HG03159 (cell line): ENCODE measurements at regions not wholly inside any gene's neighbourhood (a gene's known extent, or its start where the extent isn't known, plus 50 kb on each side); places are given as distances from the start of the nearest gene placed in this dataset.

Experiments used
- ATAC-seq: cut with Tn5 transposase; IDR thresholded peaks from one replicate; pipeline ENCODE4 v1.9.1; 2021; ENCODE audit warnings: mild to moderate bottlenecking, moderate library complexity; ENCODE audit not compliant: unreplicated experiment

DNA sequence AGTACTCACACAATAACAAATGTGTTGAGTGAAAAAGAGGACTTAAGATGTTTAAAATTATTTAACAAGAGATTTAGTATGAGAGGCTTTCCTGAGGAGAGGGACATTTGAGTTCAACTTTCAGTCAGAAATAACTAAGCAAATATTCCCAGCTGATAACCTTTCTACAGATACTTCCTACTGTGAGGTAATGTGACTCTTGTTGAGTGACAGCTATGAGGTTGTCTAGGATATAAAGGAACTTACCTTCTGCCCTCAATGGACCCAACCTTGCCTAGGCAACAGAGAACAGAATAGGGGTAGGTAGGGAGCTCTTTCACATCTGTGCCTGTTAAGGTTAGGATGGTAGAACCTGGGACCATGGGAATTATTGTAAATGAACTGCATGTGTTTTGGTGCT is 54.7 kb downstream of the GLUD2 start:
- no peak for ATAC-seq

DNA sequence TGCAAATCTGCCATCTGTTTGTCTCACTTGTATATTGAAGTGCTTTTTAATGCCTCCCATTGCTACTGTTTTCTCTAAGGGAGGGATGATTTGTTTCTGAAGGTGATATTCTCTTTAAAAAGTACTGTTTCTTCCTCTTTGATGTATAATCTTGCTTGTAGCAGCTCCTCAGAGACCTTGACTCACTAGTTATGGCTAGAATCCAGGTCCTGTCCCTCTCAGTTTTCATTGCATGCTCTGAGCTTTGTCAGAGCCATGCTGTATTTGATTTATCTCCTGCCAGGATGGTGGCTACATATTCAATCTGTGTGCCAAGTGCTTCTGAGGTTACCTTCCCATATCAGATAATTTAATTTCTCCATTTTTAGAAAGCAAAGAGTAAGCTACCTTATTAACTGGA is 56.0 kb downstream of the GLUD2 start:
- ATAC-seq: no peak

DNA sequence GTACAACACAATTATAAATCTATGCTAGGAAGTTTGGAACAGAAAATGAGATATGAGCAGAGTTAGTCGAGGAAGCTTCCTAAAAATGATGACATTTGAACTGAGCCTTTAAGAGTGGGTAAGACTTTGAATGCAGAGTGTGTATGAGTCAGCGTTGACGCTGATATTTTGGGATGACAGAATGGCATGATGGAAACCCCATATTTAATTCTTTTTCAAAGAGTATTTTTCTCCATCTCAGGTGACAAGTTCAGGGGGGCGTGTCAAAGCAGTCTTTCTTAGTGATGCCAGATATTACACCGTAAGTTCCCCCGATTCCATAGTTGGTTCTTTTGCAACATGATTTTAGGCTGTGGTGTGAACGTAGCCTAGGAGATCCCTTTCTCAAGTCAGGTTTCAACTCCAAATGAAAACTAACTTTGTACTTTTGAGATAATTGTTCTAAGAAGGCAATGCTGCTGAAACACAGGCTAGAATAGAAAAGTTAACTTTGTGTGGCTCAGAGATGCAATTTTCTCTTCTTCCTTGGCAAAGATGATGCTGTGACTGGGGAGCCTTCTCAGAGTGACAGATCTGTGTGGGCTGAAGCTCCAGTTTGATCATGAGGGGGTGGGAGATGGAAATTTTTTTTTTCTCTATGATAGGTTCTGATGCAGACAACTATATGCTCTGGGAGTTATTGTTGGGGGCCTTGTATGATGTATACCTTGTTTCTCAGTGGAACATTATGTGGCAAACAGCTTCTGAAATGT is 59.2 kb downstream of the GLUD2 start:
- ATAC-seq: no peak

DNA sequence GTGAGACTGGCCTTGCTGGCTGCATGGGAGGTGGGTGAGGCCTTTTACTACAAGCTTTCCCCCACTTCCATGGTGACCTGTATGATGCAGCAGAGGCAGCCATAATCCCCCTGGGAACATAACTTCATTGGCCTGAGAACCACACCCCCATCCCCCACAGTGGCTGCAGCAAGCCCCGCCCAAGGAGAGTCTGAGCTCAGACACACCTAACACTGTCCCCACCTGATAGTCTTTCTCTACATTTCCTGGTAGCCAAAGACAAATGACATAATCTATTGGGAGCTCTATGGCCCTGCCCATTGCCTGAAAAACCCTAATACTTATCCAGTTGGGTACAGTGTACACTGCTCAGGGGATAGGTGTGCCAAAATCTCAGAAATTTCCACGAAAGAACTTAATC is 62.6 kb downstream of the GLUD2 start:
- ATAC-seq: no peak

DNA sequence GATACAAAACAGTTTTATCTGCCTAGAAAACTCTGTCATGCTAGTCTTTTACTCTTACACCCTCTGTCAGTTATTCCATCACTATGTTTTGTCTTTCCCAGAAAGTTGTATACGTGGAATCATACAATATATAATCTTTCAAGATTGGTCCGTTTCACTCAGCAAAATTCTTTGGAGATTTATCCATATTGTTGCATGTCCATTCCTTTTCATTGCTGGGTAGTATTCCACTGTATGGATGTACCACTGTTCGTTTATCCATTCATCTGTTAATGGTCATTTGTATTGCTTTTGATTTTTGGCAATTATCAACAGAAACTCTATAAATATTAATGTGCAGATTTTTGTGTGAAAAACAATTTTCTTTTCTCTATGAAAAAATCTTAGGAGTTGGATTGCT is 63.1 kb downstream of the GLUD2 start:
- ATAC-seq: no peak

DNA sequence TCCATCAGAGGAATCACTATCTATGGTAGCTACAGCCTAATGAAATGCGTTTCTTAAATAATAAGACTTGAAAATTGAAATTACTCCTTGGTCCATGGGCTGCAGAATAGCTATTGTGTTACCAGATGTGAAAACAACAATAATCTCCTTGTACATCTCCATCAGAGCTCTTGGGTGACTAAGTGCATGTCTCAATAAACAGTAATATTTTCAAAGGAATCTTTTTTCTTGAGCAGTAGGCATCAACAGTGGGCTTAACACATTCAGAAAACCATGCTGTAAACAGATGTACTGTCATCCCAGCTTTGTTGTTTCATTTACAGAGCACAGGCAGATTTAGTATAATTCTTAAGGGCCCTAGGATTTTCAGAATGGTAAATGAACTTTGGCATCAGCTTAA is 67.3 kb downstream of the GLUD2 start:
- ATAC-seq: no peak

DNA sequence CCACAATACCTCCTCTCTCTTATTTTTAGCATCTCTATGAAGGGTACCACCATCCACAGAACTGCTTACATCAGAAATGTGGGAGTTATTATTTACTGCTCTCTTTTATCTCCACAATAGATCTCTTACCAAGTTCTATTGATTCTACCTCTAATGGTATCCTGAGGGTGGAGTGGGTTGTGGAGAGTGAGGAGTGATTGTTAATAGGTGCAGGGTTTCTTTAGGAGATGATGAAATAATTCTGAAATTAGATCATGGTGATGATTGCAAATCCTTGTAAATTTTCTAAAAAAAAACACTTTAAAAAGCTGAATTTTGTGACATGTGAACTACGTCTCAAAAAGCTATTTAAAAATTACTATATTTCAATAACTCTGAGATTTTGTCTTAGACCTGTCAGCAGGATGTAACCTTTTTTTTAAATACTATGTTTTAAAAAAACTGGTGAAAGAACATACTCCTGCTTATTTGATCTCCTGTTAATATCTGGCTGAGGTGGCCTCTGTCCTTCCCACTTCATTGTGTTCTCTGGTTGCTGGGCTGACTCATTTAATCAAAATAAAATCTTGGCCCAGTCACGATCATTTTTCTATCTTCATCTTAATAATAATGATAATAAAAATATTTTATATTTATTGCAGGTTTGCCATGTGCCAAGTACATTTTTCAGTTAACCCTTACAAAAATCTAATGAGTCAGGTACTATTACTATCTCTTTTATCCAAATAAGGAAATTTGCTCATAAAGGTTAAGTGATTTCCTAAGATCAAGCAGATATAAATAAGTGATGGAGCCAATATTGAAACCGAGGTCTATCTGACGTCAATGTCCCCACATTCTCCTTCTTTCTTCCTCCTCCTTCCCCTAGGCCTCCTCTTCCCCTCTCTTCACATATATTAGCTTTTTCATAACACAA is 73.5 kb downstream of the GLUD2 start:
- no peak for ATAC-seq

DNA sequence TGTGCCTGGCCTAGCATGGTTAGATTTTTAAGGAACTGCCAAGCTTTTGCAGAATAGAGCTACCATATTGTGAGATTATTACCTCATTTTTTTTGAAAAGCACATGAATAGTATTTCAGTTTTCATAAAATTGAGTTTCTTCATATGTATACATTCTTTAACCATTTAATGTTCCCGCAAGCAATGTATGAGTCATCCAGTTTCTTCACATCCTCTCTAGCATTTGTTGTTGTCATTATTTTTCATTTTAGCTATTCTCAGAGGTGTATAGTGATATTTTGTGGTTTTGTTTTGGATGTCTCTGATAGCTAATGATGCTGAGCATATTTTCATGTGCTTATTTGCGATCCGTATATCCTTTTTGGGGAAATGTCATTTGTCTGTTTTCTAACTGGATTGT is 74.9 kb downstream of the GLUD2 start:
- ATAC-seq: no peak

DNA sequence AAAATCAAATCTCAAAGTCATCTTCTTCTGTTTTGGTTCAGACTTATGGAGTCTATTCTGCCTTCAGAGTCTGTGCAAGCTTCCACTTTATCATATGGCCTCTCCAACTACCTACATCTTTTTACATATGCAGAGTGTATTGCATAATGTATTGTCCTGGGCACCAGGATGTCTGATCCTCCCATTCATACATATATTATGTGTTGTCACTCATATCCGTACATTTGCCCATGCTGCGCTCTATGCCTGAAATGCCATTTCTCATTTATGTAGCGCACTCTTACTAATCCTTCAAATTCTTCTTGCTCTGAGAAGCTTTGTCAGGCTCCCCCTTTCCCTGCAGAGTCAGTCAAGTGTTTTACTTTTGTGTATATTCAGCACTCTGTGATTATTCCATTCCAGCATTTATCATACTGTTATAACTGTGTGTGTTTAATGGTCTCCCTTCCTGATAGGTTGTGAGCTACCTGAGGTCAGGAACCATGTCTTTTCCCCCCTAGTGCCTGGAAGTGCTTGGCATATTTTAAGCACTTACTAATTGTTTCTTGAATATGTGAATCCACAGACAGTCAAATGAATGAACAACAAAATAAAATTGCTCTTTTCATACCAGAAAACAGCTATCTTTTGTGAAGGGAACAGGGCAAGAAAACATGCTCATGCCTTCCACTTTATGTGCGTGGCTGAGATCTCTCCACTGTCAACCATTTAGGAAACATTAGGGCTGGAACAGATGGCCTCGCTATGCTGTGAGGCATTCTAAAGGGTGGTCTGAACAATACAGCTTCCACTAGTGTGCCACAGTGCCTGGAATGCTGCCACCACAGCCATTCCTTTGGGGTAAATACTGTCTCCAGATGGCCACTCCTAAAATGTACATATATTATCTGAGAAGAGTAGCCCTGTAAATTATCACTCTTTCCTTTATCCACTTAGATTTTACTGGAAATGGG is 81.8 kb downstream of the GLUD2 start:
- no peak for ATAC-seq

DNA sequence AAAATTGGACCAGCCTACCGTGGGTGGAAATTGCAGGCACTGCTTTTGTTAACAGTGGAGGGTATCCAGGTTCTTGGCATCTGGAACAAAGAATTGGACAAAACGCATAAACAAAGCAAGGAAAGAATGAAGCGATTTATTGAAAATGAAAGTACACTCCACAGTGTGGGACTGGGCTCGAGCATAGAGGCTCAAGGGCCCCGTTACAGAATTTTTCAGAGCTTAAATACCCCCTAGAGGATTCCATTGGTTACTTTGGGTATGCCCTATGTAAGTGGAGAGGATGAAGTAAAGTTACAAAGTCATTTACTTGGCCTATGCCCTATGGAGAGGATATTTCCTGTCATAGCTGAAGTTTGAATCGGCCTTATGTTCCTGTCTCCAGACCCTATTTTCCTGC is 85.3 kb downstream of the GLUD2 start:
- ATAC-seq: no peak

DNA sequence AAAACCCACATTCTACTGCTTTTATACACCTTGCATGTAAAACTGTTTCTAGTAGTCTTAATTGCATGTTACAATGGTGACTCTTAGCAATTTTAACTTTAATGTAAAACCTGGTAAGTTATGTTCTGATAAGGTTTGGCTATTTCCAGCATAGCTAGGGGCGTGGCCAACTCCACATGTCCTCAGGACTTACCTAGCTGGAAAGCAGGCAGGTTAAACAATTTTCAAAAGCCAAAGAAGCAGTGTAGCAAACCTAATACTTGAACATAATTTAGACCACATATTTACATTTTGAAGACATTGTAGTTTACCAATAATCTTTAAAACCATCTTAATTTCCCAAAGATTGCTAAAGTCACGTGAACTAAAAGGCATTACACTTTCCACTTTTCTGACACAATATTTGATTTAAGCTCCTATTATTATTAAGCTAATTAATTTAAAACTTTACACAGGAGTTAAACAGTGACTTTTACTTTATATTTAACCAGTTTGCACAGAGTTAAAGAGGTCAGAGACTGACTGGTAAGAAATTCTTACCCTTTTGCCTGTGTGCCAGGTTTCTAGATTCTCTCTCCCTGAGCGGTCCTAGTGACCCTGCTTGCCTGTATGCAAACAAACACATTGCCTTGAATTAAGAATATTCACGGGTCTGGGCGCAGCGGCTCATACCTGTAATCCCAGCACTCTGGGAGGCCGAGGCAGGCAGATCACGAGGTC is 88.2 kb downstream of the GLUD2 start:
- ATAC-seq: no peak

DNA sequence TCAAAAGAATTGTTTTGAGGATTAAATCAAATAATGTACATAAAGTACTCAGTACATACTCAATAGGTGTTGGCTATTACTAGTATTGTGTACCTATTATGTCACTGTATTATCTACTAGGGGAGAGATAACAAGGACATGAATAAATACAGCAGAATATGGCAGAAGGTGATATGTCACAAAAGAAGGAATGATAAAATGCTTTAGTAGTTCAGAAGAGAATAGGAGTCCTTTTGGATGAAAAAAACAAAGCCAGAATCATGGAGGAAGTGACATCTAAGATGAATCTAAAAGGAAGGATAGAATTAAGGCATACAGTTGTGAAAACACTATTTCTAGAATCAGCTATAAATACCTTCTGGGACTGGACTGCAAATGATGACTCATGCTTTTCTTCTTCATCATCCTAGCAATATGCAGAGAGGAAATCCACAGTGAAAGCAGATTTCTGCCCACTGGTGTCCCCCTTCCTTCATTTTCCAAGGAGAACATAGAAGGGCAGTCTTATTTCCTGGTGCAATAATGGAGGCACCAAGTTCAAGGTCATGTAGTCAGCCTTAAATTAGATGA is 98.7 kb downstream of the GLUD2 start:
- ATAC-seq: no peak

DNA sequence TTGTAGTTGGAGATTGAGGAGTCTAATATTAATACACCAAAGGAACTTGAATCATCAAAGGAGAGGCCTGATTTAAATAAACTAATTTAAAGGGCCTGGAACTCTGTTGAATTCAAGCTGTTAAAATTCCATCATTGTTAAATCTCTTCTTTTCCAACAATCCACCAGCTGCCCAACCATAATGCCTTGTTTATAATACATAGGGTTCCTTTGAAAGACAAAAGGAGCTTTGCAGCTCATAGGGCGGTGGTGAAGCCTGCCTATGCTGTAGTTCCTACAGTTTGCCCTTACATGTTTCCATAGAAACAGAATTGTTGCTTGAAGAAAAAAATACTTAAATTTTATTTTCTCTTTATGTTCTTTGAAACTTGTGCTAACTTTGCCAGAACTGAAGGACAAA is 102.8 kb downstream of the GLUD2 start:
- ATAC-seq: no peak

DNA sequence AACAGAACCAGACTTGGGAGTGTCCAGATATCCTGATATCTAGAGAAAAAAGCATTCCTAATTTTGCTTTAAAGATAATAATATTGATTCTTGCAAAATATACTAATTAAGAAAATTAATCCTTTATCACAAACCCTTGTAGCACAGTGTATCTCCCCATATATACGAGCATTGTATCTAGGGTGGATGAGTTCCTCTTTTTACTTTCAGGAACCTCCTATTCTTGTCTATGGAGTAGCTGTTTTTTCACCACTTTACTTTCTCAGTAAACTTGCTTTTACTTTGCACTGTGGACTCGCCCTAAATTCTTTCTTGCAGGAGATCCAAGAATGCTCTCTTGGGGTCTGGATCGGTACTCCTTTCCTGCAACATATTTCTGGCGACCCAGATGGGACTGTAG is 103.9 kb downstream of the GLUD2 start:
- peak; percentile 69 for ATAC-seq

DNA sequence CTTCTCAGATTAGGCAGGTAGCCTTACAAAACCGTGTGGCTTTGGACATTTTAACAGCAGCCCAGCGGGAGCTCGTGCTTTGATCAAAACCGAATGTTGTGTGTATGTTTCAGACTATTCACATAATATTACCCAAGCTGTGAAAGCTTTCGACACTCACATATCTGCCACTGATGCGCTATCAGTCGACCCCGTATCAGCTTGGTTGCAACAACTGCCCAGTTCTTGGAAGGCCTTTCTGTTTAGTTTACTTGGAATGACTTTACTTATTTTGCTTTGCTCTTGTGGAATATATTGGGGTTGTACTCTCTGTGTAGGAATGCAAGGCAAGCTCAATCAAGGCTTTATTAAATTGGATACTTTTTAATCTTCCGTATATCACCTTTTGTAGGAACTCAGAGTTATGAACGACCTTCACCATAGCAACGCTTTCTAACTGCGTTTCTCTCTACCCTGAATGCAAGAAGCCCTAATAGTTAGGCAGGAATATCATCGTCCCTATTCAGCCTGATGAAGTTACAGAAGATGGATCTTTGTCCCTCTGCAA is 107.5 kb downstream of the GLUD2 start:
- ATAC-seq: no peak

DNA sequence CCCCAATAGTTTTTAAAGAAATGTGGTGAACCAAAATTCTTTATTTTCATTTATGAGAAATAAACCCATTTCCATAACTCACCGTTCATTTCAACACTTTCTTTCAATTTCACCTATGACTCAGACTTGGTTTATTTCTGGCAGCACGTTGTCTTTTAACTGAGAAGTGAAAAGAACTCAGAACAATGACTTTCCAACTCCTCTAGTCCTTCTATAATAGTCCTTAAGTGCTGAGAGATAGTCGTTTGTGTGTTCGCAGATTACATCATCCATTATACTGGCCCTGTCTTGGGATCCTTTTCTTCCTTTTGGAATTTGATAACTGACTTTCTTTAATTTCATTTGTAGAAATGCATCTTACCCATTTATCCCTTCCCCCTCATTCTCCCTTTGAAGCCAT is 113.6 kb downstream of the GLUD2 start:
- peak; percentile 76 for ATAC-seq

DNA sequence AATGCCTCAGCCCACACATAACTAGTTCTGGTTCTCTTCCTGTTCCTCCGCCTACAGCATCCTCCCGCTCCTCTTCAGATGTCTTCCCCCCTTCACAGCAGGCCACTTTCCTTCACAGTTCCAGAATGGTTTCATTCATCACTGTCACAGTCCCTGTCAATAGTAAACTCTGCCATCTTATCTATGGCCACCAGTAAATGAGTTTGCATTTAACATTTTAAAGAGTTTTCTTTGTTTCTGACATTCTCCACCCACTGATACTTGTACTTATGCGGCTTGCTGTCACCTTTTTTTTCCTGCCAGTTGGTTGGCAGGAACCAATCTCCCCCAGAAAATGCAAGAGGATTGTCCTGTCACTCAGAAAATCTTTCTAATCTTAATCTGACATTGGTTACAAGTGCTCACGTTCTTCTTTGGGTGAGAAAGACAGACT is 114.1 kb downstream of the GLUD2 start:
- ATAC-seq: peak; percentile 51

DNA sequence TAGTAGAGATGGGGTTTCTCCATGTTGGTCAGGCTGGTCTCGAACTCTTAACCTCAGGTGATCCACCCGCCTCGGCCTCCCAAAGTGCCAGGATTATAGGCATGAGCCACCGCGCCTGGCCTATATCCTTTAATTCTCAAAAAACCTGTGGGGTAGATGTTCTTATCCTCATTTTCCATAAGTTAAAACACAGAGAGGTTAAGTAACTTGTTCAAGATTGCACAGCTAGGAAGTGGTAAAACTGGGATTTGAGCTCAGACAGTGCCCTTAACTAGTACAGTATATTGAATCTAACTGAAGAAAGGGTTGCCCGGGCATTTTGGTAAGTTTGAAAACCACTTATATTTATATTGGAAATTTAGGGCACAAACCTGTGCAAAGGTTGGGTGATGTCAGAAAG is 116.0 kb downstream of the GLUD2 start:
- ATAC-seq: no peak

DNA sequence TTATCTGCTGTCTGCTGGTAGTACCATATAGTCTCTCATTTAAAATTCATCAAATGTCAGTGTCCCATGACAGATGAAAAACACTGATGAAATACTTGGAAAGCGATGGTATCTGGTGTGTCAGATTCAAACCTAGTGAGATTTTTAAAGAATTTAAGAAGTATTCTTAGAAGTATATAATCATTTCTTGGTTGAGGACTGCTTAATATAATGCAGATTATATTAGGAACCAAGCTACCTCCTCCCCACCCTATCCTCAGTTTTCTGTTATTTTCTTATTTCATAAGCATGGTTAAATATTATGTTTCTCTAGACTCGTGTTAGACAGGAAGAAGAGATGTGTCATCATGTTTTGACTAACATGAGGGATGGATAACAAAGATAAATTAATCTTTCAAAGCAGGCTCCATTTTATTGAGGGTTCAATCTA is 118.5 kb downstream of the GLUD2 start:
- ATAC-seq: no peak
